BLaER1 treated with 17β-estradiol and CSF1 and Interleukin-3, amounts not matched to agents 10 nM and 100 nM (cell line): ENCODE measurements at regions not wholly inside any gene's neighbourhood (a gene's known extent, or its start where the extent isn't known, plus 50 kb on each side); places are given as distances from the start of the nearest gene placed in this dataset.
A peak's percentile ranks its signal among the peaks of the same experiment; 100 is the strongest.

Source experiments
- H3K27ac ChIP-seq, 11 experiments: shearing (Covaris generic); formaldehyde crosslinking; 2 replicates each; pipeline ENCODE4 v1.8.1; 2022
- H3K27me3 ChIP-seq, 11 experiments: shearing (Covaris generic); formaldehyde crosslinking; 2 replicates each; pipeline ENCODE4 v1.8.1; 2022
- H3K36me3 ChIP-seq, 11 experiments: shearing (Covaris generic); formaldehyde crosslinking; 2 replicates each; pipeline ENCODE4 v1.8.1; 2022
- H3K4me1 ChIP-seq, 10 experiments: shearing (Covaris generic); formaldehyde crosslinking; 2 replicates each; pipeline ENCODE4 v1.8.1; 2022
- H3K4me2 ChIP-seq, 11 experiments: shearing (Covaris generic); formaldehyde crosslinking; 2 replicates each; pipeline ENCODE4 v1.8.1; 2022
- H3K4me3 ChIP-seq, 10 experiments: shearing (Covaris generic); formaldehyde crosslinking; 2 replicates each; pipeline ENCODE4 v1.8.1; 2022
- H3K9ac ChIP-seq, 11 experiments: shearing (Covaris generic); formaldehyde crosslinking; 2 replicates each; pipeline ENCODE4 v1.8.1; 2022
- H3K9me3 ChIP-seq, 11 experiments: shearing (Covaris generic); formaldehyde crosslinking; replicated peaks in 1 of 11; 2 replicates each; pipeline ENCODE4 v1.8.1; 2022
- H4K20me1 ChIP-seq, 11 experiments: shearing (Covaris generic); formaldehyde crosslinking; 2 replicates each; pipeline ENCODE4 v1.8.1; 2022
- Cebpa-rat ChIP-seq, 11 experiments: shearing (Covaris generic); IDR thresholded peaks; 2 replicates each; pipeline ENCODE4 v1.8.1; 2022

GRCh38 chr5:1748271-1748670 is 51.4 kb downstream of the MRPL36 start:
- Histone ChIP-seq H3K4me3 (no peak overlapping the region), H3K9ac (no peak overlapping the region), H3K4me2 (no peak overlapping the region), H3K36me3 (no peaks in the 10 kb centered on the region), H3K27me3 (no peaks in the 10 kb centered on the region; a peak in 1 of 22 replicates), H3K4me1 (peaks cover 0 to 35% (median 22%) of the 10 kb centered on the region in 10 experiments; a peak in 15 of 20 replicates), H3K9me3 (0 out of 22 replicates have a peak, but pooled peaks cover 0 to 4% (median 0%) of the 10 kb centered on the region in 11 experiments), H4K20me1 (no peaks in the 10 kb centered on the region), H3K27ac (no peak overlapping the region)
- no peak for TF ChIP-seq Cebpa-rat (IDR thresholded peaks at IDR 0.05)

- TF ChIP-seq Cebpa-rat (IDR thresholded peaks at IDR 0.05), result no peak
- Histone ChIP-seq H3K4me1 (peaks cover 0 to 30% (median 18%) of the 10 kb centered on the region in 10 experiments; a peak in 15 of 20 replicates), H3K9ac (no peak overlapping the region), H3K27ac (no peak overlapping the region), H3K9me3 (peaks cover 1 to 10% (median 4%) of the 10 kb centered on the region in 11 experiments; a peak in 14 of 22 replicates), H3K36me3 (no peaks in the 10 kb centered on the region), H3K27me3 (no peaks in the 10 kb centered on the region; a peak in 1 of 22 replicates), H3K4me2 (no peak overlapping the region), H3K4me3 (no peak overlapping the region), H4K20me1 (no peaks in the 10 kb centered on the region)
Observed at GRCh38 chr5:1747803-1748085, 51.9 kb downstream of the MRPL36 start.

- peaks cover 6 to 15% (median 9%) of the 10 kb centered on the region in 11 experiments; a peak in 17 of 22 replicates for H3K9me3 ChIP-seq
- H3K27ac ChIP-seq, result no peak overlapping the region
- H3K9ac ChIP-seq, result no peak overlapping the region
- no peak for TF ChIP-seq Cebpa-rat (IDR thresholded peaks at IDR 0.05)
- no peaks in the 10 kb centered on the region for H4K20me1 ChIP-seq
- H3K27me3 ChIP-seq, result no peaks in the 10 kb centered on the region
- no peak overlapping the region for H3K4me3 ChIP-seq
- H3K4me2 ChIP-seq, result no peak overlapping the region
- peaks cover 0 to 25% (median 13%) of the 10 kb centered on the region in 10 experiments; a peak in 15 of 20 replicates for H3K4me1 ChIP-seq
- H3K36me3 ChIP-seq, result no peaks in the 10 kb centered on the region
Observed at GRCh38 chr5:1747079-1747802, 52.4 kb downstream of the MRPL36 start.

- H3K9ac ChIP-seq, result no peak overlapping the region
- H3K4me3 ChIP-seq, result no peak overlapping the region
- TF ChIP-seq Cebpa-rat (IDR thresholded peaks at IDR 0.05), result no peak
Observed at GRCh38 chr5:1746371-1747078, 53.1 kb downstream of the MRPL36 start.

GRCh38 chr5:1745796-1746370 is 53.8 kb downstream of the MRPL36 start:
- Histone ChIP-seq H3K27me3 (no peaks in the 10 kb centered on the region), H3K9me3 (peaks cover 17 to 27% (median 23%) of the 10 kb centered on the region in 11 experiments), H3K4me3 (no peak overlapping the region), H3K4me1 (peaks cover 0 to 12% (median under 1%) of the 10 kb centered on the region in 10 experiments; a peak in 8 of 20 replicates), H3K4me2 (no peak overlapping the region), H3K27ac (no peak overlapping the region), H3K36me3 (no peaks in the 10 kb centered on the region), H4K20me1 (no peaks in the 10 kb centered on the region), H3K9ac (no peak overlapping the region)
- no peak for TF ChIP-seq Cebpa-rat (IDR thresholded peaks at IDR 0.05)

More at GRCh38 chr5:1746371-1747078, 53.1 kb downstream of the MRPL36 start:
- Histone ChIP-seq H3K9me3 (peaks cover 11 to 21% (median 16%) of the 10 kb centered on the region in 11 experiments), H3K27ac (no peak overlapping the region), H4K20me1 (no peaks in the 10 kb centered on the region), H3K27me3 (no peaks in the 10 kb centered on the region), H3K4me1 (peaks cover 0 to 18% (median 6%) of the 10 kb centered on the region in 10 experiments; a peak in 15 of 20 replicates), H3K4me2 (no peak overlapping the region), H3K36me3 (no peaks in the 10 kb centered on the region)

GRCh38 chr5:1745123-1745795 is 54.4 kb downstream of the MRPL36 start:
- no peak for TF ChIP-seq Cebpa-rat (IDR thresholded peaks at IDR 0.05)

GRCh38 chr5:1744393-1745122 is 55.1 kb downstream of the MRPL36 start:
- H3K4me1 ChIP-seq, result peaks cover 0 to 6% (median 0%) of the 10 kb centered on the region in 10 experiments; a peak in 2 of 20 replicates
- no peak overlapping the region for H3K4me3 ChIP-seq
- no peak for TF ChIP-seq Cebpa-rat (IDR thresholded peaks at IDR 0.05)
- no peaks in the 10 kb centered on the region for H3K36me3 ChIP-seq
- H3K9ac ChIP-seq, result no peak overlapping the region
- peaks cover 30 to 39% (median 36%) of the 10 kb centered on the region in 11 experiments for H3K9me3 ChIP-seq
- H3K27ac ChIP-seq, result no peak overlapping the region
- no peaks in the 10 kb centered on the region for H3K27me3 ChIP-seq
- no peaks in the 10 kb centered on the region for H4K20me1 ChIP-seq
- H3K4me2 ChIP-seq, result no peak overlapping the region

More at GRCh38 chr5:1745123-1745795, 54.4 kb downstream of the MRPL36 start:
- Histone ChIP-seq H3K27me3 (no peaks in the 10 kb centered on the region), H3K4me2 (no peak overlapping the region), H4K20me1 (no peaks in the 10 kb centered on the region), H3K4me1 (peaks cover 0 to 6% (median 0%) of the 10 kb centered on the region in 10 experiments; a peak in 2 of 20 replicates), H3K4me3 (no peak overlapping the region), H3K27ac (no peak overlapping the region), H3K9ac (no peak overlapping the region), H3K36me3 (no peaks in the 10 kb centered on the region), H3K9me3 (peaks cover 23 to 32% (median 29%) of the 10 kb centered on the region in 11 experiments)

GRCh38 chr5:1743769-1744085 is 55.9 kb downstream of the MRPL36 start:
- H3K27me3 ChIP-seq, result no peaks in the 10 kb centered on the region

More at GRCh38 chr5:1743769-1744085, 55.9 kb downstream of the MRPL36 start:
- Histone ChIP-seq H3K4me2 (peak overlapping the region in 6 of 11 experiments; percentile 15 to 32 (median 24); a peak in 7 of 22 replicates), H3K4me1 (peaks cover 0 to 6% (median 0%) of the 10 kb centered on the region in 10 experiments; a peak in 2 of 20 replicates), H3K9ac (no peak overlapping the region), H3K36me3 (no peaks in the 10 kb centered on the region), H3K4me3 (no peak overlapping the region), H3K27ac (no peak overlapping the region), H4K20me1 (no peaks in the 10 kb centered on the region), H3K9me3 (peaks cover 35 to 45% (median 41%) of the 10 kb centered on the region in 11 experiments)
- TF ChIP-seq Cebpa-rat (IDR thresholded peaks at IDR 0.05), result no peak
